ENCODE measurements at regions not wholly inside any gene's neighbourhood (a gene's known extent, or its start where the extent isn't known, plus 50 kb on each side); places are given as distances from the start of the nearest gene placed in this dataset.
"Not testable (repeated sequence)": the region's sequence is repeated elsewhere in the genome, so short reads cannot be mapped to it uniquely, and the experiment has no call there.

- no peak for DNase-seq (ENCODE audit: low read depth)
Measured at GRCh38 chr2:16186661-16187481, 246.5 kb downstream of the MYCN start.

DNA sequence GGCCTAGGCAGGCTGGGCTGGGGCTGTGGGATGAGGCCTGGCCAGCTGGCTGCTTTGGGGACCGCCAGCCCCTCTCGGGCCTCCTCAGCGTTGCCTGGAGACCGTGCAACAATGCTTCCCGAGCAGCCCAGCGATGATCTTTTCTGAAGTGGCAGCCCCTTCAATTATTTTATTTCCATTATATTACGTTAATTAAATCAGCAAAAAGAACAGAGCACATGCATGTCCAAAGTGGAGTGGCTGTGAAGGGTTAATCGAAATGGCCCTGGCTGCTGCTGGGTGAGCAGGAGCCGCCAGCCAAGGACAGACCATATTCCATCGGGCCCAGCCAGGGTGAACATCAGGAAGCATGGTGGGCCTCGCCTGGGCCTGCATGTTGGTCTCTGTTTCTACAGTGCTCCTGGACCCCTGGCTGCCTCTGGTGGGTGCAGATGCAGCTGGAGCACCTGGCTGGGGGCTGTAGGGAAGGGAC, 245.5 kb downstream of the MYCN start:
- DNase-seq (ENCODE audit: low read depth), result no peak

- no peak for DNase-seq (ENCODE audit: low read depth)
Measured at GRCh38 chr2:16184945-16185660, 244.8 kb downstream of the MYCN start.

GRCh38 chr2:16184341-16184890, 244.1 kb downstream of the MYCN start:
- DNase-seq (ENCODE audit: low read depth), result no peak

- no peak for DNase-seq (ENCODE audit: low read depth)
Measured at GRCh38 chr2:16183345-16183744, 243.0 kb downstream of the MYCN start.

- DNase-seq (ENCODE audit: low read depth), result no peak
Measured at GRCh38 chr2:16182841-16183240, 242.5 kb downstream of the MYCN start.

- not testable (repeated sequence) for DNase-seq (ENCODE audit: low read depth)
Measured at GRCh38 chr2:16182311-16182815, 242.0 kb downstream of the MYCN start.

- no peak for DNase-seq (ENCODE audit: low read depth)
Measured at GRCh38 chr2:16181741-16182090, 241.4 kb downstream of the MYCN start.

DNA sequence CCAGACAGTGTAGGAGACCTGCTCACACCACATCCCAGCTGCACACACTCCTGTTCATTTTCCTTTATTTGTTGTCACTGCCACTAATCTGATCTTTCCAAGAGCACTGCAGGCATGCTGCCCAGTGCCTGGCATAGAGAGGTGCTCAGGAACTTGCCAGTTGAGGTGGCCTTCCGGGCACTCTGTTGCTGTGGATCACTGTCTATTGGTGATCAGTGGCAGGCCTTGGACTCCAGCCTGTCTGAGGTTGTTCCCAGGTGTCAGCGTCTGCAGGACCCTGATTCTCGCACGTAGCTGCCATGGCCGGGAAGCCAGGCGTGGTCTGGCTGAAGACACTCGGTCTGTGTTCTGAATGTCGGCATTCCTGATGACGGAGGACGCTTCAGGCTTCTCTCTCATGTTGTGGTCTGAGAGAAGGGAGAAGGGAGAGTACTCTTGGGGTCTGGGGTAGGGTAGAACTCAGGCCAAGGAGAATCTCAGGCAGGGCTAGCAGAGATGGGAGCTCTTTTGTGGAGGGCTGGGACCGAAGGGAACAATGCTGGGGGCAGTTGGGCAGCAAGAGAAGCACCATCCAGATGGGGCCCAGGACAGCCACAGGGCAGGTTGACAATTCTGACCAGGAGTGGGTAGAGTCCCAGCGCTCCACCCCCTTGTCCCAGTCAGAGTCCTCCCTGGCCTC, 240.9 kb downstream of the MYCN start:
- no peak for DNase-seq (ENCODE audit: low read depth)

DNA sequence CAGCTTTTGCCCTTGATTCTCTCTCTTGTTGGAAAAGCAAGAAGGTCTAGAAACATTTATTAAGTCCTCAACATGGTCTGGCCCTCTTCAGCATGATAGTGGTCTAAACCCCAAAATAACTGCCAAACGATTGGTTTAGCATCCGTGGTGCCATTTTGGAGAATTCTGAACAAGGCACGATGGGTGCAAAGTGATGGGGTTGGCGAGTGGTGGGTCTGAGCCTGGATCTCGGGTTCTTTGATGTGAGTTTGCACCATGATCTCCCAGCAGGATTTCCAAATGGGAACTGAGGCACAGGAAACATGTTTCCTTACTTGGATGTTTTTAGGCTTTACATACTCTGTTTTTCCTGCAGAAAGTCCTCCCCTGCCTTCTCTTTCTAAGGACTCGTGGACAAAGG, 240.3 kb downstream of the MYCN start:
- no peak for DNase-seq (ENCODE audit: low read depth)

GRCh38 chr2:16179701-16180416, 239.5 kb downstream of the MYCN start:
- DNase-seq (ENCODE audit: low read depth), result no peak

GRCh38 chr2:16178551-16179130, 238.3 kb downstream of the MYCN start:
- DNase-seq (ENCODE audit: low read depth), result no peak

- DNase-seq (ENCODE audit: low read depth), result no peak
Measured at GRCh38 chr2:16177671-16178180, 237.4 kb downstream of the MYCN start.

GRCh38 chr2:16176971-16177480, 236.7 kb downstream of the MYCN start:
- no peak for DNase-seq (ENCODE audit: low read depth)

GRCh38 chr2:16175247-16175825, 235.0 kb downstream of the MYCN start:
- no peak for DNase-seq (ENCODE audit: low read depth)

GRCh38 chr2:16174693-16175045, 234.3 kb downstream of the MYCN start:
- no peak for DNase-seq (ENCODE audit: low read depth)

- no peak for DNase-seq (ENCODE audit: low read depth)
Measured at GRCh38 chr2:16173893-16174692, 233.7 kb downstream of the MYCN start.

DNA sequence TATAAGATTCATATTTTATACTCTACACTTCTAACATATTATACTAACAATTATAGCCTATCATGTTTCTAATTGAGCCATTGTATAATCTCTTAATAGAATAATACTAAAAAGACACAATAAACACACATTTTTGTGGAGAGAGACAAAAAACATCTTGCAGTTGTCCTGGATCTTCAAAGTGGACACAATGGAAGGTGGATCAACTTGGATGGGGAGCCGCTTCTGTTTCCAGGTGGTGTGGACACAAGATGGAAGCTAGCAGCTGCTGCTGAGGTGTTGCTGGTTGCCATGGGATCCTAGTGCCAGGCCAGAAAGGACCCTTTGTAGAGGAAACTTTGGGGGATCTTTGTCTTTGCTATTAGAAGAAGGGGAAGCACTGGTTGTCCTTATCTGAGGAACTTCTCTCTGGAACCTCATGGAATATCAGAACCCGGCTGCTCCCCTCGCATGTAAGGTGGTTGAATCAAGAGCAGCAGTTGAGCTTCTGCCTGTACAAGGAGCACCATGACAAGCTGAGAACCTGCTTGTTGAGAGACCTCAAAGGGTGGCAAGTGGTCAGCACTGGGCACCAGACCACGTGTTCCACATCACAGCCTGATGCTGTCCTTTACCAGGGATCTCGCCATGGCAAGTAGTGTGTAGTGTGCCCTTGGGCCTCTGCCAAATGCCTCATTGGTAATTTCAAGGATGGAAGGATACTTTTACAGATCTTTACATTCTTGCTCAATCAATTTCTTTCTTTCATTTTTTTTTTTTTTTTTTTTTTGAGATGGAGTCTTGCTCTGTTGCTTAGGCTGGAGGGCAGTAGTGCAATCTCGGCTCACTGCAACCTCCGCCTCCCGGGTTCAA, 232.2 kb downstream of the MYCN start:
- no peak for DNase-seq (ENCODE audit: low read depth)

- no peak for DNase-seq (ENCODE audit: low read depth)
Measured at GRCh38 chr2:16171425-16171920, 231.1 kb downstream of the MYCN start.

All from iris pigment epithelial cell (primary cell).